Osteoblast (primary cell): ENCODE measurements at regions not wholly inside any gene's neighbourhood (a gene's known extent, or its start where the extent isn't known, plus 50 kb on each side); places are given as distances from the start of the nearest gene placed in this dataset.

Experiments
- DNase-seq: peaks from one replicate; pipeline ENCODE4 v3.0.0; 2011; ENCODE audit warnings: low spot score, mixed read lengths; ENCODE audit not compliant: insufficient read length; ENCODE audit errors: missing footprints
- H2AFZ ChIP-seq: 2 replicates; pipeline ENCODE4 v1.6.0; 2011; ENCODE audit warnings: mild to moderate bottlenecking, low read length
- H3K27ac ChIP-seq: 2 replicates; pipeline ENCODE4 v1.5.1; 2011; ENCODE audit warnings: mild to moderate bottlenecking, low read depth, low read length, moderate library complexity
- H3K27me3 ChIP-seq: 2 replicates; pipeline ENCODE4 v1.6.0; 2012; ENCODE audit warnings: mild to moderate bottlenecking, control low read depth, inconsistent platforms, low read length, moderate library complexity; ENCODE audit not compliant: insufficient read depth
- H3K36me3 ChIP-seq: 2 replicates; pipeline ENCODE4 v1.5.1; 2011; ENCODE audit warnings: mild to moderate bottlenecking, low read length, control low read depth, moderate library complexity; ENCODE audit not compliant: insufficient read depth
- H3K4me1 ChIP-seq: 2 replicates; pipeline ENCODE4 v1.5.1; 2011; ENCODE audit warnings: mild to moderate bottlenecking, low read length, control low read depth, moderate library complexity; ENCODE audit not compliant: insufficient read depth
- H3K4me2 ChIP-seq: 2 replicates; pipeline ENCODE4 v1.6.0; 2011; ENCODE audit warnings: mild to moderate bottlenecking, low read length; ENCODE audit not compliant: insufficient read depth
- H3K4me3 ChIP-seq: fragments of 200-600 bp; sonication (generic); 3 replicates; pipeline ENCODE4 v1.5.1; 2012; ENCODE audit warnings: mild to moderate bottlenecking, low read length, inconsistent platforms; ENCODE audit not compliant: insufficient read depth
- H3K79me2 ChIP-seq: 2 replicates; pipeline ENCODE4 v1.6.0; 2012; ENCODE audit warnings: mild to moderate bottlenecking, low read length, control low read depth, inconsistent platforms; ENCODE audit not compliant: insufficient read depth
- H3K9me3 ChIP-seq: 2 replicates; pipeline ENCODE4 v1.5.1; 2011; ENCODE audit warnings: low read depth, low read length, control low read depth
- H4K20me1 ChIP-seq: 2 replicates; pipeline ENCODE4 v1.6.0; 2012; ENCODE audit warnings: mild to moderate bottlenecking, low read length, control low read depth; ENCODE audit not compliant: insufficient read depth
- TF ChIP-seq, protein P1 (sequence below): IDR thresholded peaks from 2 replicates; pipeline ENCODE4 v1.5.1; 2011; ENCODE audit warnings: mild to moderate bottlenecking, low read depth, low read length, moderate library complexity; ENCODE audit errors: extremely low read depth

DNA sequence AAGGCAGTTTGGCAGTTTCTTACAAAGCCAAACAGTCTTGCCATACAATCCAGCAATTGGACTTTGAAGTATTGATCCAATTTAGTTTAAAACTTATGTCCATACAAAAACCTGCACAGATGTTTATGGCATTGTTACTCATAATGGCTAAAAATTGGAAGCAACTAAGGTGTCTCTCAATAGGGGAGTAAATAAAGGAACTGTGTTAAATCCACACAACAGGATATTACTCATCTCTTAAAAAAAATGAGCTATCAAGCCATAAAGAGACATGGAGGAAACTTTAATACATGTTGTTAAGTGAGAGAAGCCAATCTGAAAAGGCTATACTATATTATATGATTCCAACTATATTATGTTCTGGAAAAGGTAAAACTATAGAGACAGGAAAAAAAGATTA is 313.6 kb upstream of the CD180 start:
- TF ChIP-seq, protein P1, sequence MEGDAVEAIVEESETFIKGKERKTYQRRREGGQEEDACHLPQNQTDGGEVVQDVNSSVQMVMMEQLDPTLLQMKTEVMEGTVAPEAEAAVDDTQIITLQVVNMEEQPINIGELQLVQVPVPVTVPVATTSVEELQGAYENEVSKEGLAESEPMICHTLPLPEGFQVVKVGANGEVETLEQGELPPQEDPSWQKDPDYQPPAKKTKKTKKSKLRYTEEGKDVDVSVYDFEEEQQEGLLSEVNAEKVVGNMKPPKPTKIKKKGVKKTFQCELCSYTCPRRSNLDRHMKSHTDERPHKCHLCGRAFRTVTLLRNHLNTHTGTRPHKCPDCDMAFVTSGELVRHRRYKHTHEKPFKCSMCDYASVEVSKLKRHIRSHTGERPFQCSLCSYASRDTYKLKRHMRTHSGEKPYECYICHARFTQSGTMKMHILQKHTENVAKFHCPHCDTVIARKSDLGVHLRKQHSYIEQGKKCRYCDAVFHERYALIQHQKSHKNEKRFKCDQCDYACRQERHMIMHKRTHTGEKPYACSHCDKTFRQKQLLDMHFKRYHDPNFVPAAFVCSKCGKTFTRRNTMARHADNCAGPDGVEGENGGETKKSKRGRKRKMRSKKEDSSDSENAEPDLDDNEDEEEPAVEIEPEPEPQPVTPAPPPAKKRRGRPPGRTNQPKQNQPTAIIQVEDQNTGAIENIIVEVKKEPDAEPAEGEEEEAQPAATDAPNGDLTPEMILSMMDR, result no peak
- Histone ChIP-seq H3K79me2 (no peaks in the 10 kb centered on the region), H3K27ac (no peak overlapping the region)

GRCh38 chr5:67509402-67510186 is 313.0 kb upstream of the CD180 start:
- H3K27ac ChIP-seq, result no peak overlapping the region
- H2AFZ ChIP-seq, result no peak overlapping the region
- no peaks in the 10 kb centered on the region for H3K36me3 ChIP-seq
- no peak overlapping the region for H3K4me3 ChIP-seq
- no peak overlapping the region for H3K4me2 ChIP-seq
- TF ChIP-seq, protein P1, result no peak
- H3K4me1 ChIP-seq, result no peaks in the 10 kb centered on the region
- H3K9me3 ChIP-seq, result no peaks in the 10 kb centered on the region
- H4K20me1 ChIP-seq, result no peaks in the 10 kb centered on the region
- no peaks in the 10 kb centered on the region for H3K27me3 ChIP-seq
- no peak for DNase-seq
- no peaks in the 10 kb centered on the region for H3K79me2 ChIP-seq

More for the DNA sequence above, 313.6 kb upstream of the CD180 start:
- no peaks in the 10 kb centered on the region for H4K20me1 ChIP-seq
- no peak overlapping the region for H3K4me3 ChIP-seq
- H3K4me2 ChIP-seq, result no peak overlapping the region
- H2AFZ ChIP-seq, result no peak overlapping the region
- no peaks in the 10 kb centered on the region for H3K4me1 ChIP-seq
- H3K27me3 ChIP-seq, result no peaks in the 10 kb centered on the region
- no peaks in the 10 kb centered on the region for H3K9me3 ChIP-seq
- DNase-seq, result no peak
- no peaks in the 10 kb centered on the region for H3K36me3 ChIP-seq

DNA sequence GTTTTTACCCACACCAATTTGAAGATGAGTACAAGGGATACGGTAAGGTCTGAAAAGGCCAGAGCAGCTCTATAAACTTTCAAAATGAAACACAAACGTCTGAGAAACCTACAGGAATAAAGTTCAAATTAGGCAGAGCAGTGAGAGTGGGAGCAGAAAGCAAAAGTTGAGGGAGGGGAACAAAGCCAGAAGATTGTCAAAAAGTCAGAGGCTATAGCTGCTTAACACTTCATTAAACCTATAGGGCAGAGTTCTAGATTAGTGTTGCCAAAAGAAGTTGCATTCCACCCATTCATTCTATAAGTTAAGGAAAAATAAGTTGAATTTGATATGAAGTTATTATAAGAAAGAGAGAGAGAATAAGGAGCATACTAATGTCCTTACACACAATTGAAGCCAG is 309.6 kb upstream of the CD180 start:
- Histone ChIP-seq H3K4me2 (no peak overlapping the region), H3K4me1 (no peaks in the 10 kb centered on the region), H3K27me3 (no peaks in the 10 kb centered on the region), H3K27ac (no peak overlapping the region), H4K20me1 (no peaks in the 10 kb centered on the region), H3K36me3 (no peaks in the 10 kb centered on the region), H3K79me2 (no peaks in the 10 kb centered on the region), H2AFZ (no peak overlapping the region), H3K4me3 (no peak overlapping the region), H3K9me3 (no peaks in the 10 kb centered on the region)
- no peak for DNase-seq
- TF ChIP-seq, protein P1, result no peak

DNA sequence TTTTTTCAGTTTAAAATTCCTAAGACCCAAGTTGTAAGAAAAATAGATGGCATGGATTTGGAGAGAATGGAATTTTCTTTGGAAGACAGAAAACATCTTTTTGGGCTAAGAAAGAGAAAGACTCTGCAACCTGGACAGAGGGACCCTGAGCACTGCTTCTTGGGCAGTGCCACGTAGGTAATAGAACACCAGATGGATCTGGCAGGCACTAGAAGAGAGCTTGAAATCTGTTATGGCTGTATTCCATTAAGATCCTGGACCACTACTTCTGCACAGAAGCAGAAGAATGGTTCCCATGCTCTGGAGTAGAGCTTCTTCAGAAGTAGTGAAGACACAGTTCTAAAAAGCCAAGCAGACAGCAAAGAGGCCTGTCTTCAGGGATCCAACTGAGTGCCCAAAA is 306.4 kb upstream of the CD180 start:
- Histone ChIP-seq H3K4me2 (no peak overlapping the region), H3K9me3 (no peaks in the 10 kb centered on the region), H3K79me2 (no peaks in the 10 kb centered on the region), H2AFZ (no peak overlapping the region), H3K27me3 (no peaks in the 10 kb centered on the region), H4K20me1 (no peaks in the 10 kb centered on the region), H3K36me3 (no peaks in the 10 kb centered on the region), H3K4me3 (no peak overlapping the region), H3K4me1 (no peaks in the 10 kb centered on the region), H3K27ac (no peak overlapping the region)
- TF ChIP-seq, protein P1, result no peak
- DNase-seq, result no peak
